Activated naive CD8-positive, alpha-beta T cell (primary cell): ENCODE measurements at regions not wholly inside any gene's neighbourhood (a gene's known extent, or its start where the extent isn't known, plus 50 kb on each side); places are given as distances from the start of the nearest gene placed in this dataset.
"Not testable (repeated sequence)": the region's sequence is repeated elsewhere in the genome, so short reads cannot be mapped to it uniquely, and the experiment has no call there.

ENCODE experiments used
- H3K27ac Mint-ChIP-seq: one replicate; pipeline ENCODE4 v1.8.0; 2021; ENCODE audit warnings: mixed read lengths
- H3K27me3 Mint-ChIP-seq: one replicate; pipeline ENCODE4 v1.8.0; 2021; ENCODE audit warnings: mixed read lengths
- H3K36me3 Mint-ChIP-seq: one replicate; pipeline ENCODE4 v1.8.0; 2021; ENCODE audit warnings: mixed read lengths
- H3K4me1 Mint-ChIP-seq: one replicate; pipeline ENCODE4 v1.8.0; 2021; ENCODE audit warnings: low read depth, mixed read lengths
- H3K4me3 Mint-ChIP-seq: one replicate; pipeline ENCODE4 v1.8.0; 2021; ENCODE audit warnings: mild to moderate bottlenecking, mixed read lengths
- H3K9me3 Mint-ChIP-seq: one replicate; pipeline ENCODE4 v1.8.0; 2021; ENCODE audit warnings: low read depth, mixed read lengths

- peaks cover 21% of the 10 kb centered on the region for H3K36me3 Mint-ChIP-seq
- peak overlapping the region; percentile 88 for H3K27ac Mint-ChIP-seq
- H3K4me3 Mint-ChIP-seq: peak overlapping the region; percentile 60
- H3K9me3 Mint-ChIP-seq: no peaks in the 10 kb centered on the region
- peaks cover 20% of the 10 kb centered on the region for H3K4me1 Mint-ChIP-seq
- no peaks in the 10 kb centered on the region for H3K27me3 Mint-ChIP-seq
Measured at GRCh38 chr6:144460327-144461095, 175.4 kb downstream of the UTRN start.

- H3K36me3 Mint-ChIP-seq: peaks cover 22% of the 10 kb centered on the region
- peaks cover 24% of the 10 kb centered on the region for H3K4me1 Mint-ChIP-seq
- H3K27ac Mint-ChIP-seq: no peak overlapping the region
- no peaks in the 10 kb centered on the region for H3K27me3 Mint-ChIP-seq
- H3K9me3 Mint-ChIP-seq: no peaks in the 10 kb centered on the region
- H3K4me3 Mint-ChIP-seq: no peak overlapping the region
Measured at GRCh38 chr6:144462058-144462457, 176.9 kb downstream of the UTRN start.

- Mint-ChIP-seq H3K9me3 (no peaks in the 10 kb centered on the region), H3K4me3 (no peak overlapping the region), H3K36me3 (peaks cover 18% of the 10 kb centered on the region), H3K27me3 (no peaks in the 10 kb centered on the region), H3K4me1 (peaks cover 31% of the 10 kb centered on the region), H3K27ac (peak overlapping the region; percentile 7)
Measured at GRCh38 chr6:144466716-144467115, 181.6 kb downstream of the UTRN start.

- Mint-ChIP-seq H3K4me3 (no peak overlapping the region), H3K27me3 (no peaks in the 10 kb centered on the region), H3K27ac (peak overlapping the region; percentile 6), H3K9me3 (no peaks in the 10 kb centered on the region), H3K36me3 (peaks cover 14% of the 10 kb centered on the region), H3K4me1 (peaks cover 29% of the 10 kb centered on the region)
Measured at GRCh38 chr6:144467172-144467762, 182.1 kb downstream of the UTRN start.

- peaks cover 16% of the 10 kb centered on the region for H3K36me3 Mint-ChIP-seq
- peak overlapping the region; percentile 43 for H3K27ac Mint-ChIP-seq
- peak overlapping the region; percentile 56 for H3K4me3 Mint-ChIP-seq
- peaks cover 29% of the 10 kb centered on the region for H3K4me1 Mint-ChIP-seq
- H3K27me3 Mint-ChIP-seq: no peaks in the 10 kb centered on the region
- H3K9me3 Mint-ChIP-seq: no peaks in the 10 kb centered on the region
Measured at GRCh38 chr6:144467921-144468320, 182.8 kb downstream of the UTRN start.

- Mint-ChIP-seq H3K9me3 (no peaks in the 10 kb centered on the region), H3K4me3 (peak overlapping the region; percentile 48), H3K4me1 (peaks cover 29% of the 10 kb centered on the region), H3K27me3 (no peaks in the 10 kb centered on the region), H3K27ac (peak overlapping the region; percentile 88), H3K36me3 (peaks cover 11% of the 10 kb centered on the region)
Measured at GRCh38 chr6:144468709-144469108, 183.6 kb downstream of the UTRN start.

GRCh38 chr6:144469144-144469575 lies 184.0 kb downstream of the UTRN start:
- H3K27me3 Mint-ChIP-seq: no peaks in the 10 kb centered on the region
- peaks cover 8% of the 10 kb centered on the region for H3K36me3 Mint-ChIP-seq
- peak overlapping the region; percentile 48 for H3K4me3 Mint-ChIP-seq
- no peaks in the 10 kb centered on the region for H3K9me3 Mint-ChIP-seq
- peaks cover 29% of the 10 kb centered on the region for H3K4me1 Mint-ChIP-seq
- peak overlapping the region; percentile 88 for H3K27ac Mint-ChIP-seq

GRCh38 chr6:144470201-144470600 lies 185.1 kb downstream of the UTRN start:
- H3K4me3 Mint-ChIP-seq, H3K27me3 Mint-ChIP-seq, H3K9me3 Mint-ChIP-seq, H3K36me3 Mint-ChIP-seq: not testable (repeated sequence)
- H3K4me1 Mint-ChIP-seq: peaks cover 29% of the 10 kb centered on the region
- peak overlapping the region; percentile 58 for H3K27ac Mint-ChIP-seq

GRCh38 chr6:144471986-144472385 lies 186.9 kb downstream of the UTRN start:
- Mint-ChIP-seq H3K36me3 (peaks cover 9% of the 10 kb centered on the region), H3K27ac (no peak overlapping the region), H3K27me3 (no peaks in the 10 kb centered on the region), H3K4me1 (peaks cover 23% of the 10 kb centered on the region), H3K9me3 (no peaks in the 10 kb centered on the region), H3K4me3 (no peak overlapping the region)

- Mint-ChIP-seq H3K27ac (peak overlapping the region; percentile 23), H3K4me1 (peaks cover 3% of the 10 kb centered on the region), H3K36me3 (peaks cover 5% of the 10 kb centered on the region), H3K4me3 (no peak overlapping the region), H3K9me3 (no peaks in the 10 kb centered on the region), H3K27me3 (no peaks in the 10 kb centered on the region)
Measured at GRCh38 chr6:144474290-144474689, 189.2 kb downstream of the UTRN start.

- Mint-ChIP-seq H3K36me3 (peaks cover 4% of the 10 kb centered on the region), H3K27me3 (no peaks in the 10 kb centered on the region), H3K9me3 (no peaks in the 10 kb centered on the region), H3K4me3 (no peak overlapping the region), H3K27ac (peak overlapping the region; percentile 69), H3K4me1 (no peaks in the 10 kb centered on the region)
Measured at GRCh38 chr6:144474904-144475303, 189.8 kb downstream of the UTRN start.

- H3K4me1 Mint-ChIP-seq: no peaks in the 10 kb centered on the region
- peaks cover 4% of the 10 kb centered on the region for H3K36me3 Mint-ChIP-seq
- H3K9me3 Mint-ChIP-seq: no peaks in the 10 kb centered on the region
- no peak overlapping the region for H3K4me3 Mint-ChIP-seq
- H3K27me3 Mint-ChIP-seq: no peaks in the 10 kb centered on the region
- peak overlapping the region; percentile 69 for H3K27ac Mint-ChIP-seq
Measured at GRCh38 chr6:144475411-144475810, 190.3 kb downstream of the UTRN start.

GRCh38 chr6:144476286-144476685 lies 191.2 kb downstream of the UTRN start:
- H3K27ac Mint-ChIP-seq: peak overlapping the region; percentile 24
- H3K4me3 Mint-ChIP-seq: no peak overlapping the region
- H3K4me1 Mint-ChIP-seq: no peaks in the 10 kb centered on the region
- no peaks in the 10 kb centered on the region for H3K27me3 Mint-ChIP-seq
- no peaks in the 10 kb centered on the region for H3K9me3 Mint-ChIP-seq
- peaks cover 4% of the 10 kb centered on the region for H3K36me3 Mint-ChIP-seq

- no peaks in the 10 kb centered on the region for H3K9me3 Mint-ChIP-seq
- no peak overlapping the region for H3K4me3 Mint-ChIP-seq
- H3K4me1 Mint-ChIP-seq: peaks cover 3% of the 10 kb centered on the region
- peak overlapping the region; percentile 14 for H3K27ac Mint-ChIP-seq
- peaks cover 3% of the 10 kb centered on the region for H3K36me3 Mint-ChIP-seq
- H3K27me3 Mint-ChIP-seq: no peaks in the 10 kb centered on the region
Measured at GRCh38 chr6:144477396-144477795, 192.3 kb downstream of the UTRN start.

GRCh38 chr6:144477856-144478255 lies 192.7 kb downstream of the UTRN start:
- Mint-ChIP-seq H3K9me3 (no peaks in the 10 kb centered on the region), H3K27ac (no peak overlapping the region), H3K4me3 (no peak overlapping the region), H3K27me3 (no peaks in the 10 kb centered on the region), H3K36me3 (peaks cover 2% of the 10 kb centered on the region), H3K4me1 (peaks cover 3% of the 10 kb centered on the region)
